ENCODE measurements at regions not wholly inside any gene's neighbourhood (a gene's known extent, or its start where the extent isn't known, plus 50 kb on each side); places are given as distances from the start of the nearest gene placed in this dataset.

DNA sequence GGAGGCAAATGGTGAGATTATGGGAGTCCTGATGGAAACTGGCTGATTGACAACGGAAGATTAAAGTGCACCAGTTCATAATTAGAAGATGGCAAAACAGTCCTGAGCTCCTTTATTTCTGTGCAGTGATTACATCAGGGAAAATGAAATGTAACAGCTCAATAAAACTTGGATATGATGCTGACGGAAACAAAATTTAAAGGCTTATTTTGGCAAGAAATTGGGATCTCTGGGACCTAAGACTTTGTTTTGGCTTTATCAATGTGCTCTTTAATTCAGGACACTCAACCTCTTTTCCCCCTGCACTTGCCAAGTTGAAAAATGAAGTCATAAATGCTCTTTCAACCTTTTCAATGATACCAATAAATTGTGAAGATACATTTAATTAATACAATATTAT, 226.8 kb downstream of the C6orf118 start:
- DNase-seq (ENCODE audit: low spot score) = no peak

DNA sequence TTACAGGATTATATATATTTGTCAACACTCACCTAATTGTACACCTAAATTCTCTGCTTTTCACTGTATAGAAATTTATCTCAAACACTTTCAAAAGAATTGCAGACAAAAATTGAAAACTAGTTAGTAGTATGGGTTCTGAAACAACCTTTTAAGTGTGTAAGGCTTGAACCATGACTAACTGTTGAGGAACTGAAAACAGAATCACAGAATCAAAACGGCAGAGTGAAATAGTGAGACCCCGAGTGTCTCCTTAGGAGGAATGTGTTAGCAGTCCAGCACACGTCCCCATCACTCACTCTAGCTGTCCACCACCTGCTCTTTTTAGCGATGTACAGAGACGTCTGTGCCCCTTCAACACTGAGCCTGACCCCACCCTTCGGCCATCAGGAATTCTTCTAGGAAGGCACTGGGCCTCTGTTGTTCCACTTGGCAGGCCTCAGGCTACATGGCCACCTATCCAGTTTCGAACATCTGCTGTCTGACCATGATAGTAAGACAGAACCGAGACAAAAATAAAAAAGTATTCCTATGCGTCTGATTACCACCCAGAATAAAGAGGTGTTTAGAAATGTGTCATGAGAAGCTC, 227.4 kb downstream of the C6orf118 start:
- no peak for DNase-seq (ENCODE audit: low spot score)

DNA sequence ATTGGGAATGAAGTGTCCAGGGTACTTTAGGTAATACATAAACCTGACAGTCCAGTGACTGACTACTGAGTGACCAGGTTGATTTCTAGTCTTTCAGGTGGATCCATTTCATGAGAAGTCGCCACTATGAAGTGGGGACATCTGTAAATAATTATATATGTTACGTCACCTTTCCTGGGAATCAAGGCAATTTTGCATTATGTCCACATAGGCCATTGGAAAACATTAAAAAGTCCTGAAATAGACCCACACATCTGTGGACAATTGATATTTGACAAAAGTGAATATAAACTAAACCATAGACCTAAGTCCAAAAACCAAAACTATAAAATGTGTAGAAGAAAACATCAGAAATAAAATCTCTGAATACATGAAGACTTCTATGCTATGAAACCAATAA, 231.5 kb downstream of the C6orf118 start:
- no peak for DNase-seq (ENCODE audit: low spot score)

DNA sequence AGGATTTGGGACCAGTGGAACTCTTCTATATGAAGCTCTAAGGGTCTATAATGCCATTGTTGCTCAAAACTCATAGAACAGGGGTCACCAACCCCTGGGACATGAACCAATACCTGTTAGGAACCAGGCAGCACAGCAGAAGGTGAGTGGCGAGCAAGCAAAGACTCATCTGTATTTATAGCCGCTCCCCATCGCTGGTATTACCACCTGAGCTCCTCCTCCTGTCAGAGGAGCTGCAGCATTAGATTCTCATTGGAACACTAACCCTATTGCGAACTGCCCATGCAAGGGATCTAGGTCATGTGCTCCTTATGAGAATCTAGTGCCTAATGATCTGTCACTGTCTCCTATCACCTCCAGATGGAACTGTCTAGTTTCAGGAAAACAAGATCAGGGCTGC, 237.5 kb downstream of the C6orf118 start:
- DNase-seq (ENCODE audit: low spot score) = no peak

DNA sequence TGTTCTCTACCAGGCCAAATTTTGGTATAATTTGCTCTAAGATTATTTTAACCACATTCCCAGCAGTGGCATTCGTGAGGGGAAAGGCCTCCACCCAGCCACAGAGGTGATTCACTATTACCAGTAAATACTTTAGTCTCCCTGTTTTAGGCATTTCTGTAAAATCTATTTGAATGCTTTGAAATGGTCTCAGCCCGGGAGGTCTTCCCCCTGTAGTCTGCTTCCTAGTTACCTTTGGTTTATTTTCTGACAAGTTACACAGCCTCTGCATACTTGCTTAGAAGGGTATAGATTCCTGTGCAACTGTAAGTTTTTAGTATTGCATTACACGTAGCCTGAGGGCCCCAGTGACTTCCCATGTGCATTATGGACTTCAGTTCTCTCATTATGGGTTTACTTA, 248.7 kb downstream of the C6orf118 start:
- DNase-seq (ENCODE audit: low spot score) = peak; percentile 14

DNA sequence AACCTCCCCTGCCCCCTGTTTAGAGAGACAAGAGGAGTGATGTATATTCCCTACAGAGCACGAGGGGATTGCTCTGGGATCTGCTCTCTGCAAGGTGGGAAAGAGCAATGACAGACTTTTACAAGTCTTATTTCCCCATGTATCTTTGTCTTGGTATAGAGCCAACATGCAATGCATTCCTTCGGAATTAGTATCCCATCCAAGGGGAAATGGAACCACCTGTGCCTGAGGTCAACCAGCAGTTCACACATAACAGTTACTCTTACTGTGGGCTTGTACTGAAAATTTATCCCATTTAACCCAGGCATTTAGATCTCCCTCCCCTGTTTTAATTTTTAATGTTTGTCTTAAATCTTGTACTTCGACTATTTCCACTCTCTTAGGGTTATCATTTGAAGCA, 250.4 kb downstream of the C6orf118 start:
- DNase-seq (ENCODE audit: low spot score) = peak; percentile 47

DNA sequence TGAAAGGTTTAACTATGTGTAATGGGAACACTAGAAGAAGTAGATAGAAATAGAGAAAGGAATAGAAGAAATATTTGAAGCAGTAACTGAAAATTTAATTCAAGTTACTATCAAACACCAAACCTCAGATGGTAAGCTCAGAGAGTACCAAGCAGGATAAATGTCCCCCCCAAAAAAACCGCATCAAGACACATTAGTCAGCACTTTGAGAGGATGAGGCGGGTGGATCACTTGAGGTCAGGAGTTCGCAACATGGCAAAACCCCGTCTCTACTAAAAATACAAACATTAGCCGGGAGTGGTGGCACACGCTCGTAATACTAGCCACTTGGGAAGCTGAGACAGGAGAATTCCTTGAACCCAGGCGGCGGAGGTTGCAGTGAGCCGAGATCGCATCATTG, 253.1 kb downstream of the C6orf118 start:
- DNase-seq (ENCODE audit: low spot score) = no peak

DNA sequence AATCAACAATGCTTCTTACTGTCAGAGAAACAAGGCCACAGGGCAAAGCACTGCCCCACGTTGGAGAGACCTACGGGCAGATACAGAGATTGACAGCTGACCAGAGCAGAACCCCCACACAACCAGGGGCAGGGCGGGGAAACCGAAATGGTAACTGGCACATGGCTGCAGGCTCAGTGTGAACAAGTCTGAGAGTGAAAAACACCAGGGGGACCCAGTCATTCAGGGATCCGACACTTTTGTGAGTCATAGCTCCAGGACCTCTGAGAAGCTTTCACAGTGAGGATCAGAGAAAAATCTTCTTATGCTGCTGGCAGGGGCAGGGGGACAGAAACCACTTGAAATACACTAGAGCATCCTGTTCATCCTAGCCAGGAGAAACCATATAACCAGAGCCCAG, 254.2 kb downstream of the C6orf118 start:
- DNase-seq (ENCODE audit: low spot score) = peak; percentile 10

DNA sequence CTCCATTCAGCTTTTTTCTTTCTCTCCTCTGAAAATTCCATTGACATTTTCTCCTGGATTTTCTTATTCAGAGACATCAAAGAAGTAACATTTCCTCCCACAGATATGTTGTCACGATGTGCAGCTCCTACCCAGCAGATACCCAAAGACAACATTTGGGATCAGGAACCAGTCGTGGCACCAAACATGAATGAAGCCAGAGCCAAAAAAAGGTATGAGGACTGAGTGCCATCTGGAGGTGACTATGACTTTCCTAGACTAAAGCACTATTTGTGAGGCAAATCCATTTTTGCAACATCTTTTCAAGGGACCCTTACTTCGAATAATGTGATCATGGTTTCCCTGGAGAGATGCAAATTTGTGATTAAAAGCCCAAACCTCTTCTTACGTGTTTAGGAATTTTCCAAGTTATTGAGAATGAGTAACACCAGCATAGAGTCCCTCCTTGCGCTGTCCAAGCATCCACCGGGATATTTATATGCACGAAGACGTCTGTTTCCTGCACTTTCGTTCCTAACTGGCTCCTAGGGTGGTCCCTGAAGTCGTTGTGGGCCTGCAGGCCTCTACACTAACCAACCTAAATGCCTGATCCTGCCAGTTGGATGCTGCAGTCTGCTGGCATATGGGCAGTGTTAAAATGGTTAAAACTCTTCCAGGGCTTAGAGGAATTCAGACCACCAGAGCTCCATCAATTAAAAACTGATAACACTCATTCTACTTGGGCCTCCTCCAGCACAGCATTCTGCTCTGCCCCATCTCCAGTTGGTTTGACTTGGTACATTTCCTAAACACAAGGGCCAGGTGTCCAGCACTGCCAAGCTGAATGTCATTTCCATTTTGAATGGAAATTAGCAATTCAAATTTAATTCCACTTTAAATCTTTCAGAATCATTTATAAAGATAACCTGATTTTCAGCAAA, 256.6 kb downstream of the C6orf118 start:
- no peak for DNase-seq (ENCODE audit: low spot score)

DNA sequence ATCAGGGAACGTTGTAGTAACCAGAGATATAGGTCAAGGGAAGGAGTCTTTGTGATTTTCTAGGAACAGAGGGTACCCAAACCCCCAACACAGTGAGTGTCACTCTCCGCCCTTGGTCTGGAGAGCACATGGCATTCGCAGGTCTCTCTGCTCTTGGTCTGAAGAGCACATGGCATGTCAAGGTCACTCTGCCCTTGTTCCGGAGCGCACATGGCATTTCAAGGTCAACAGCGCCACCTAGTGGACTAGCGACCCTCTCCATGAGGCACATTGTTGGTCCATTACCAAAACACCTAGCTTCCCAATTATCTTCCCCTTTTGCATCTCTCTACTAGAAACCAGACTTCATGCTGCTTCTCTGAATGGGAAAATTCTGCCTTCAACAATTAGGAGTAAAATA, 260.0 kb downstream of the C6orf118 start:
- peak; percentile 11 for DNase-seq (ENCODE audit: low spot score)

DNA sequence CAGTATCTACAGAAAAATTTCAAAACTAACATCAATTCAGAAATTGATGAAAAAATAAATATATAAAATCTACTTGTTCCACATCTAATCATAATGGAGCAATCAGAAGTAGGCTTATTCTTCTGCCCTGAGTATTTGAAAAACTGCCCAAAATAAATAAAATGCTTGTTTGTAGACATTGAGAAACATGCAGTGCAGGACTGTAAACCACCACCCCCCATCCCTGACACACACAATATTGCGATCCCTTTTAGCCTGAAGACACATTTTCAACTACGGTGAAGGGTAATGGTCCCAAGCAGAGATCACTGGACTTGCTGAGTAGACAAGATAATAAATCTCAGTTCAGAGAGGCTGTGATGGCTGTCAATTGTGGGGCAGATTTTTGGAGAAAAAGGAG, 261.5 kb downstream of the C6orf118 start:
- no peak for DNase-seq (ENCODE audit: low spot score)

DNA sequence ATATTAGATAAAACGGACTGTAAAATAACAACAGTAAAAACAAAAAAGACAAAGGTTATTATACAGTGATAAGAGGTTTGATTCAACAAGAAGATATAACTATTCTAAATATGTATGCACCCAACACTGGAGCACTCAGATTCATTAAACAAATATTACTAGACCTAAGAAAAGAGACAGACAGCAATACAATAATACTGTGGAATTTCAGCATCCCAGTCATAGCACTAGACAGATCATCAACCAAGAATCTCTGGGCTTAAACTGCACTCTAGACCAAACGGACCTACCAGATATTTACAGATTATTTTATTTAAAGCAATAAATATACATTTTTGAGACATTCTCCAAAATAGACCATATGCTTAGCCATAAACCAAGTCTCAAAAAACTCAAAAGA, 263.8 kb downstream of the C6orf118 start:
- no peak for DNase-seq (ENCODE audit: low spot score)

DNA sequence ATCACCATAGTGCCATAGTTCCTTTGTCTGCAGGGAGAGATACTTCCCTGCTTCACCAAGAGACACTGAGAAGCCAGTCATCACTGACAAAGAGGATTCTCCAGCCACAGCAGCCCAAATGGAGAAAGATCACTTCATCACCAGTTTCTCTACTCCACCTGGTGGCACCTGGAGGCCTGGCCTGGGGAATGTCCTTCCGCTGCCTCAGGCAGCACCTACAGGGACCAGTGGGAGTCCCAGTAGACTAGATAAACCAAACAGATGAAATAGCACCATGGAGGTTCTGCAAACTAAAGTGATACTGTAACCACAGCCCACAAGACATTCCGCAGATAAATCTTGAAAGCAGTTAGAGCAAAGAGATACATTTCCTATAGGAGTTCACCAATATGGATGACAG, 266.5 kb downstream of the C6orf118 start:
- no peak for DNase-seq (ENCODE audit: low spot score)

DNA sequence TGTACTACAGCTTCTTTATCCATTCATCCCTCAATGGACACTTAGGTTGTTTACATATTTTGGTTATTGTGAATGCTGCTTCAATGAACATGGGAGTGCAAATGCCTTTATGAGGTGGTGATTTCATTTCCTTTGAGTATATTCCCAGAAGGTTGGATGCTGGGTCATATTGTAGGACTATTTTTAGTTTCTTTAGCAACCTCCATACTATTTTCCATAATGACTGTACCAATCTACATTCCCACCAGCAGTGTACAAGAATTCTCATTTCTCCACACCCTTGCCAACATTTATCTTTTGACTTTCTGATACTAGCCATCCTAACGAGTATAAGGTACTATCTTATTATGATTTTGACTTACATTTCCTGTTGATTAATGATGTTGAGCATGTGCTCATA, 269.0 kb downstream of the C6orf118 start:
- no peak for DNase-seq (ENCODE audit: low spot score)

DNA sequence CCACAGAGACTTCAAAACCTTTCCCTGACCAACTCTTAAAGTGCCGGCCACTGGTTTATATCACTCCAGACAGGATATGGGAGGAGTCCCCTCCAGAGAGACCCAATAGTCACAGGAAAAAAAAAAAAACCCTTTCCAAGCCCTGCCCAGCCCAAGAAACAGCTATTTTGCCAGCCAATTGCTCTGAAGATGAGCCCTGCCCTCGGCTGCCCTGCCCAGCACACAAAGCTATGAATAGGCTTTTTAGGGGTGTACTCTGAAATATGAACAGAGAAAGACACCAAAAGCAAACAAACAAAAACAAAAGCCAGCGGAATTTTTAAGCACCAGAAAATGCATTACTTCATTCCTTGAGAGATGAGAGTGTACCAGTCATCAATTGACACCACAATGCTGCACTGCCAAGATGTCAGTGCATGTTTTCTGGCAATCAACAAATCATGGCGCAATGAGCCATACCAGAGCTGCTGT, 275.1 kb downstream of the C6orf118 start:
- DNase-seq (ENCODE audit: low spot score) = no peak

DNA sequence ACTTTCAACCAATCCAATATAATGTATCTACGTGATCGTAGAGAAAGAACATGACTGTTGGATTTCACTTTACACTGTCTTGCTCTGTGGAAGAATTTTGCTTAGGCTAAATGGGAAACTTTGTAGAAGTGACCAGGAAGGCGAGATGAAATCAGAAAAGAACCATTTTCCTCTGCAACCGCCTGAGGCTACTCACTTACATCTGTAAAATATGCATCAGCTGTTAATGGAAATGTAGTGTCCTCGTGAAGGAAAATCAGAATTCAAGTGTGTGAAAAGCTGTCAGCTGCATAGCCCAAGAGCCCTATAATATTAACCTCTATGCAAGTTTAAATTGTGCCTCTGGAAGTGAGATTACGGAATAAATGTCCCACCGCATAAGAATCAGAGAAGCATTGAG, 277.9 kb downstream of the C6orf118 start:
- DNase-seq (ENCODE audit: low spot score) = no peak

DNA sequence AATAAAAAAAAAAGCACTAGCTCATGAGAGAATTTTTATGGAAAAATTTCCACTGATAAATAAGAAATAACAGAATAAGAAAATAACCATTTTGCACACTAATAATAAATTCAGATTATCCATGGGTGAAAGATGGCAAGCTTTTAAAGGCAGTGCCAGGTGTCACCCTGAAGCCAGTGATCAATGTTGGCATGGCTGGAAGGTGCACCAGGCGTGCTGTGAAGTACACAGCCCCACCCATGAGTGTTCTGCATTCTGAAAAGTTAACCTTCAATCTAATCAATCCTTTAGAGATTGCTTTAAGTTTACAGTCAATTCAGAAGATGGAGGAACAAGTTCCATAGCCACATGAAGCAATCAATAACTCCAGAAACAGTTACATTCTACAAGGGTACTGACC, 284.4 kb downstream of the C6orf118 start:
- no peak for DNase-seq (ENCODE audit: low spot score)

DNA sequence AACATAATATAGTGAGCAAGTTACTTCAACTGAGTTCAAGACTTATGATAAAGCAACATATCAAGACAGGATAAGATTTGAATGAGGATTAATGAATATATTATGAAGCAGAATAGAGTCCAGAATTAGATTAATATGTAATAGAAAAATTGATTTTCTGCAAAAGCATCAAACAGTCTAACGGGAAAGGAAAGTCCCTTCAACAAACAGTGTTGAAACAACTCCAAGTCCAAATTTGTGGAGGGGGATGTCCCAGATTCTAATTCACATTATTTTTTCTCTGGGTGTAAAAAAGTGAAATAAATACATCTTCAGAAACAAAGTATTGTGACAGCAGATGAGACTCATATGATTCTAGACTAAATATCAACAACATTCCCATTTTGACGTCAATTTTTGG, 289.7 kb downstream of the C6orf118 start:
- DNase-seq (ENCODE audit: low spot score) = no peak

DNA sequence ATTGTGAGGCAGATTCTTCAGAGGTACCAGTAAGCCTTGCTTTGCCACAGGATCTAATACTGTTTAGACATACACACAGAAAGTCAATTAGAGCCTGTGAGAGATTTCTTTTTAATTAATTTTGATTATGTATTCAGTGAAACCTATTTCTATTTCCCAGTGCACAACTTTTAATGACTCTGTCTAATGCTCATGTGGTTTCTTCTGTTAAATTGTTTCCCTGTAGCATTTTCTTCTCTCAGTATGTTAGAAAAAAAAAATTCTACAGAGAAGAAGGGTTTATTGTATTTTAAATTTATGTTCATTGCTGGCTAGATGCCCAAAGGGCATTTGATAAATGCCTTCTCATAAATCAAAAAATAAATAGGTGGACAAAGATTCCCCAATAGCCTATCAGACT, 293.7 kb downstream of the C6orf118 start:
- DNase-seq (ENCODE audit: low spot score) = no peak

DNA sequence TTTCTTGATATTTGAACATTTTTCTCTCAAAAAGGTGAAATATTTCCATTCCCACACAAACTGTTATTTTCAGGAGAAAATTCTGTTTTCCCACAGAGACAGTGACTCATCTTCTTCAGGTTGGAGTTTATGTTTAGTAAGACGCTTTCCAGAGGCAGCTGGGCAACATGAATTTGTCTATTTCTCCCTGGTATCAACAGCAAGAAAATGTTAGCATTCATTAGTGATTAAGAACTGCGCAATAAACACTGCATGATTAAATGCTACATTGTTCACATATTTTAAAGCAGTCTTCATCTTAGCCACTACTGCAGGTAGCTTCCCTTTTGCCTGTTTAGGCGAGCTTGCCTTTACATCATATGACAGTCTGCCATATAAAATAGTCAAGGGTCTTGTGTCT, 295.7 kb downstream of the C6orf118 start:
- no peak for DNase-seq (ENCODE audit: low spot score)

DNA sequence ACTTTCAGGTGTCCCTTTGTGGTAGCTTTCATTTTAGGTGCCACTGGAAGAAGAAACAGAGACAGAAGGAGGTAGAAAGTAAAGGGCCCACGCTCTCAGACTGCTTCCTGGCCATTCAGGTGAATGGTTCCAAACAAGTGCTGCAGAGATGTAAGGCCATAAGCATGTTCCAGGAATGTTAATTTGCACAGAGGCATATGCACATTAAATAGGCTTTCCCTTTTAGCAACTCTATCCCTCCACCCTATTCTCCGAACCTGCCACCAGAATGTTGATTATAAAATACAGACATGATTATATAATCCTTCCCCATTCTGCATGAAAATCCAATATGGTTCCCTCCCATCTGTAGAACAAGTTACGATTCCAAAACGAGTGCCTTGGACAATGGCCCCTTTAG, 297.2 kb downstream of the C6orf118 start:
- DNase-seq (ENCODE audit: low spot score) = no peak

DNA sequence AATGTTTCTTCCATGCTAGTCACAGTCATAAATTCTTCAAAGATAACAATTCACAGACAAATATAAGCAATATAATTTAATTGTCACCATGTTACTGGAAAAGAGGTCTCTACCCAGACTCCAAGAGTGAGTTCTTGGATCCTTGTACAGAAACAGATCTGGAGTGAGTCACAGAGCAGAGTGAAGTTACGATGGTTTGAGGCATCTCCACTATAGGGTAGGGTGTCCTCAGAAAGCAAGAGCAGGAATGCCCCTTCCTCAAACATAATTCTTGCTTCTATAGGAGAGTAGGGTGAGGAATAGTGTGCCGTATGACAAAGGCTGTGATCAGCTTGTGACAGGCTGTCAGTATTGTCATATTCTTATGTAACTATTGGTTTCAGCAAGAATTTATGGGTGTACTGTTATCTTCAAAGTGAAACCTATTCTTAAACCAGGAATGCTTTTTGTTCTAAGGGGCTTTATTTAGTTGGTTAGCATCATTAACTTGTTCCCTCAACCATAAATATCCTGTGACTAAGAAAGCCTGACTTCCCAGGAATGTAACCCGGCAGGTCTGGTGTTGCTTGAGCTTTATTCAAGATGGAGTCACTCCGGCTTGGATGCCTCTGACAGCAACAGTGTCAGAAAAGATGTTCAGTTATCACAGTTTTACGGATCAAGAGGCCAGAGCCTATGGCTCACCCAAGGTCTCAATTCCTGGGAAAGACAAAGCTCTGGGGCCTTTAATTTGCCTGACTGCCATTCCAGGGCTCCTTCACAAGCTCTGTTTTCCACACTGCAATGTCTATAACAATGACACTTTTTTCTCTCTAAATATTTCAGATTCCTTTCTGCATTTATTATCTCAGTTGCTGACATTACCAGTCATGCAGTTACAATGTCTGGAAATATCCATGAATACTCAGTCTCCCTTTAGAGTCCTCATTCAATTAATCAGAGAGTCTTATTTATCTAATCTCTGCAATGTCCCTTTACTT, 298.6 kb downstream of the C6orf118 start:
- peak; percentile 5 for DNase-seq (ENCODE audit: low spot score)
